ENCODE measurements at regions not wholly inside any gene's neighbourhood (a gene's known extent, or its start where the extent isn't known, plus 50 kb on each side); places are given as distances from the start of the nearest gene placed in this dataset.

- no peak for TF ChIP-seq NFIC (IDR thresholded peaks at IDR 0.05)
- TF ChIP-seq GATAD2B (IDR thresholded peaks at IDR 0.05; ENCODE audit: borderline replicate concordance): no peak
- no peak for TF ChIP-seq FIP1L1 (IDR thresholded peaks at IDR 0.05; ENCODE audit: low read depth, low read length, poor library complexity, severe bottlenecking)
- no peak for TF ChIP-seq HDAC1 (IDR thresholded peaks at IDR 0.05)
- TF ChIP-seq HLTF (IDR thresholded peaks at IDR 0.05): no peak
- no peak for TF ChIP-seq ZNF436 (CRISPR knock-in tag; IDR thresholded peaks at IDR 0.05)
- no peak for TF ChIP-seq ZNF253 (CRISPR knock-in tag; conservative IDR thresholded peaks at IDR 0.05)
- TF ChIP-seq ZBTB12 (CRISPR knock-in tag; IDR thresholded peaks at IDR 0.05): no peak
- TF ChIP-seq MECOM (CRISPR knock-in tag; IDR thresholded peaks at IDR 0.05): no peak
- no peak for TF ChIP-seq TCFL5 (CRISPR knock-in tag; conservative IDR thresholded peaks at IDR 0.05)
- no peak for TF ChIP-seq SAP30 (IDR thresholded peaks at IDR 0.05; ENCODE audit: borderline replicate concordance, insufficient read depth, low read depth, low read length, poor library complexity, severe bottlenecking)
- no peak for TF ChIP-seq NCOA4 (IDR thresholded peaks at IDR 0.05; ENCODE audit: partially characterized antibody)
- TF ChIP-seq XRCC3 (IDR thresholded peaks at IDR 0.05): no peak
- no peak for TF ChIP-seq HNRNPL (IDR thresholded peaks at IDR 0.05; ENCODE audit: low read depth, low read length)
- no peak for TF ChIP-seq ZBTB17 (CRISPR knock-in tag; IDR thresholded peaks at IDR 0.05)
- no peak for ATAC-seq
- Histone ChIP-seq H2AFZ (ENCODE audit: low read depth, low read length) (no peak overlapping the region), H3K4me3 (no peak overlapping the region), H3K36me3 (ENCODE audit: control insufficient read depth, insufficient read depth, low read length) (no peaks in the 10 kb centered on the region), H3K27ac (ENCODE audit: extremely low read depth, low read depth, low read length) (no peak overlapping the region), H3K4me1 (replicated peaks in 1 of 2; ENCODE audit: control insufficient read depth in 2 of 2, insufficient read depth in 2 of 2, low read length in 2 of 2) (no peaks in the 10 kb centered on the region), H4K20me1 (replicated peaks; ENCODE audit: control insufficient read depth, insufficient read depth, low read length) (no peaks in the 10 kb centered on the region), H3K9me3 (replicated peaks; ENCODE audit: control insufficient read depth, insufficient read depth, low read depth, low read length) (no peaks in the 10 kb centered on the region), H3K9me1 (ENCODE audit: control insufficient read depth, insufficient read depth, low read length) (no peaks in the 10 kb centered on the region), H3K4me2 (ENCODE audit: insufficient read depth, low read length) (no peak overlapping the region), H3K27me3 (ENCODE audit: control insufficient read depth in 2 of 2, insufficient read depth in 2 of 2, low read length in 2 of 2) (no peaks in the 10 kb centered on the region), H3K9ac (ENCODE audit: insufficient read depth in 1 of 2, low read depth in 2 of 2, low read length in 2 of 2) (no peak overlapping the region), H3K79me2 (ENCODE audit: control insufficient read depth, insufficient read depth, low read length) (no peaks in the 10 kb centered on the region)
- in situ Hi-C loops (cut with MboI): loop anchor here (5.0 kb wide), 1 partner anchor 365 kb away; no protein-coding TSS in a partner anchor
- no peak for DNase-seq (ENCODE audit: extremely low read depth in 1 of 4, low spot score in 3 of 4)
- WGBS (ENCODE audit: insufficient coverage, low coverage, missing lambda C conversion rate): 2% methylated on average over 6 of the region's 6 CpGs
- no peak for FAIRE-seq
- ChIA-PET CTCF (ENCODE audit: low intra/inter-chr PET ratio) (no interaction called here), POLR2A (no interaction called here)
- intact Hi-C loops (cut with micrococcal nuclease): no loop called here
- no TSS peak for BruUV-seq (replicated peaks)
Observed at GRCh38 chr16:35142147-35142808, 1682.9 kb downstream of the TP53TG3F start.

Measured in K562 (cell line).